GM19240 (cell line): ENCODE measurements at regions not wholly inside any gene's neighbourhood (a gene's known extent, or its start where the extent isn't known, plus 50 kb on each side); places are given as distances from the start of the nearest gene placed in this dataset.

Source experiments
- DNase-seq: peaks from one replicate; pipeline ENCODE4 v3.0.0; 2011; ENCODE audit warnings: low spot score; ENCODE audit not compliant: insufficient read length

DNA sequence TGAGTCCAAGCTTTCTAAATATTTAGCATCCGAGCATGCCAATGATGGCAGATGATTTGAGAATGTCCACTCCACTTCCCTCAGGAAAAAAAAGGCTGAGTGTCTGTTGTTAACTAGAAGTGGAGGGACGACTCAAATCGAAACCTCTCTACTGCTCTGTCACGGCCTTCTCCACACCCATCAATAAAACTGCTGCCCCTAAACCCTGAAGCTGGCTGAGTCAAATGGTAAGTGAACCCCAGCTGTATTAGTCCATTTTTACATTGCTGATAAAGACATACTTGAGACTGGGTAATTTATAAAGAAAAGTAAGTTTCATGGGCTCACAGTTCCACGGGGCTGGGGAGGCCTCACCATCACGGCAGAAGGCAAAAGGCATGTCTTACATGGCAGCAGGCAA, 707.0 kb downstream of the QKI start:
- no peak for DNase-seq

GRCh38 chr6:164114651-164115050, 700.1 kb downstream of the QKI start:
- DNase-seq, result no peak

DNA sequence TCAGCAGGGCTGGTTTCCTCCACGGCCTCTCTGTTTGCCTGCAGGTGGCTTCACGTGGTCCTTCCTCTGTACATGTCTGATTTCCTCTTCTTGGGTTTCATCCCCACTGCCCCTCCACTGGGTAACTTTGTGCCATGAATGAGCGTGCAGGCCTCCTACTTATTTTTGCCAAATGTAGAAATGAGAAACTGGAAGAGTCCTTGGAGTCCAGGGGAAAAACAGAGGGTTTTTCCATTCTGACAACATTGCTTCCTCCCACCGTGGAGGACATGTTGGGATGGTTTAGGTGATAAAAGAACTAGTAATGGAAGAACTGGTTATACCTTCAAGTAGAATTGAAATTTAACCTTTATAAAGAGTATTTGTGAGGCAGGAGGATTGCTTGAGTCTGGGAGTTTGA, 699.5 kb downstream of the QKI start:
- DNase-seq, result no peak

DNA sequence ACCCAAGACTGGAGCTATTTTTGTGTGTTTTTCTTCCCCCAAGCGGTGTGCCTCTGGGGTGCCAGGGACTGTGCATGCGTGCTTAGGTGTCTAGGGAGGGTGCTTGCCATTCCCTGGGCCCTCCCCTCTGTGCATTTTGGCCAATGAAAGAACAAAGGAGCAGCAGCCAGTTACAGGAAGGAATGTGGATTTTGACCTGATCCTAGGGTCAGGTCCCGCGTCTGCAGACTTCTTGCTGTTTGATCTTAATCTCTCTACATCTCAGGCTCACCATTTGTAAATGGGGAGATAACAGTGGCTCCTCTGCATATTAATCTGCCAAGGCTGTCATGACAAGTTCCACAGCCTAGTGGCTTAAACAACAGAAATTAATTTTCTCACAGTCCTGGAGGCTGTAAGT, 699.1 kb downstream of the QKI start:
- DNase-seq, result no peak

DNA sequence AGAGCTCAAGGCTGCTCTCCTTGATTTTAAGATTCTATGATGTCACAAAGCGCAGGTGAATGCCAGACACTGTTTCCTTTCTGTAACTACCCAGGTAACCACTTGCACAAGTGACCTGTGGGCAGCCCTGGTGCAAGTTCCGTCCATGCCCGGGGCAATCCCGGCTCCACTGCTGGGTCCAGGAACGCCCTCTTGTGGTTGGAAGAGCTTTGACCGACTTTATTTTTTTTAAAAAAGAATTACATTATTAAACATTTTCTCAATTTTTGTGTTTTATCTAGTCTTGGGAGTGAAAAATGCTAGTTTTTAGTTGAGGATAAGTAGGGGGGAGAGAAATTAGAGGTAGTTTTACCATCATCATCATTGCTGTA, 695.2 kb downstream of the QKI start:
- DNase-seq, result no peak

GRCh38 chr6:164108869-164109769, 694.6 kb downstream of the QKI start:
- no peak for DNase-seq

DNA sequence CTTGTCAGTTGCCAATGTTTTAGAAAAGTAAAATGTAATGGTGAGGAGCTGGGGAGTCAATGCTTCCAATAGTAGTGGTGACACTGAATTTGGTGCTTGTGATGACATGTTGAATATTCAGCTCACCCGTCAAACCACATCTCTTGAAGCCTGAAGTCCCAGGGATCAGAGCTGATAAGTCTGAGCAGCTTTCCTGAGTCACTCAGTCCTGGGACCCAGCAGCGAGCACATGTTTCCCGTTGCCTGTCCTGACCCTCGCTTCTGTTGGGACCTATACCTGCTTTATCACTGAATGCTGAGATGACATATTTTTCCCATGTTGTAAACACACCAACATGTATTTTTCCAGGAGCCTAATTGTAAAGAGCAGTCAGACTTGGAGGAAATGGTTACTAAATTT, 693.6 kb downstream of the QKI start:
- no peak for DNase-seq

DNA sequence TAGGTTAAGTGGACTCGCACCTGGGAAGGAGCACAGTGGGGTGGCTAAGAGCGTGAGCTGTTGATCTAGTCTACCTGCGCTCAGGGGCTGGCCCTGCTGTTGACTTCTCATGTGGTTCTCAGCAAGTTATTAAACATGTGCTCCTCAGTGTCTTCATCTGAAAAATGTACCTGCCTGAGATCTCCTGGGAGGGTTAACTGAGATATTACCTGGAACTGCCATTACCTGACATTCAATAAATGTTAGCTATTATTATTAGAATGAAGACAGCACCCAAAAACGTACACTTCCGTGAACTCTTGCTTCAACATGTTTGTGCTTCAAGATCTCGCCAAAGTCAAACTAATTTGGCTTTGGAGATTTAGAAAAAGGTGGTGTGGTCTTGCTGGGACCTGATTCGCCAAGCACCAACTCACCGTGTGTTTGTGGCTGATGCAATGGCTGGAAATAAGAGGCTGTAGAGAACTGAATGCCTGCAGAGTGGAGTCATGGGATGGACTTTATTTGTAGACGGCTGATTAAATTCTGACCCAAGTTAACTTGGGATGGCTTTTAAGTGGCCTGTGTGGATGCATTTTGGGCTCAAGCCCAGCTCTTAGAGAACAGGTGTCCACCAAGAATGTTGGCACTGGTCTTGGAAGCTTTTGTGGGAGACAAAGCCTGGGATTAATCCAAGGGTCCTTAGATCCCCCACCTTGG, 692.9 kb downstream of the QKI start:
- DNase-seq, result no peak

DNA sequence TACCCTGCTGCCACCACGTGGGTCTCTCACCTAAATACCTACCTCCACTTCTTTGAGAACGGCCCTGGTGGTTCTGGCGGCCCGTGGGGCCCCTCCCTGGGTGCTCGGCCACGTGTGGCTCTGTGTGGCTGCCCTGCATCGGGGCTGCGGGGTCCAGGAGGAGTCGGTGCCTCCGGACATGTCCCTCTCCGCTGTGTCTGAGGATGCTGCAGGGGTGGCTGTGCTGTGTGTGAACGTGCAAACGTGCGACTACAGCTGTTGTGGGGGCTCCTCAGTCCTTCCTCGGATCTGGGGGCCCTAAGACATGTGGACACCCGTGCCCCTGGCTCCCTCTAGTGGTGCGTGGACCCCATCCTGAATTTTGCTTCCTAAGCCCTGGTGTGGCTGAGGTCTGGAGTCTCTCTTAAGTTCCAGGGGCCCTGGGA, 691.8 kb downstream of the QKI start:
- no peak for DNase-seq

GRCh38 chr6:164105705-164106104, 691.2 kb downstream of the QKI start:
- no peak for DNase-seq

DNA sequence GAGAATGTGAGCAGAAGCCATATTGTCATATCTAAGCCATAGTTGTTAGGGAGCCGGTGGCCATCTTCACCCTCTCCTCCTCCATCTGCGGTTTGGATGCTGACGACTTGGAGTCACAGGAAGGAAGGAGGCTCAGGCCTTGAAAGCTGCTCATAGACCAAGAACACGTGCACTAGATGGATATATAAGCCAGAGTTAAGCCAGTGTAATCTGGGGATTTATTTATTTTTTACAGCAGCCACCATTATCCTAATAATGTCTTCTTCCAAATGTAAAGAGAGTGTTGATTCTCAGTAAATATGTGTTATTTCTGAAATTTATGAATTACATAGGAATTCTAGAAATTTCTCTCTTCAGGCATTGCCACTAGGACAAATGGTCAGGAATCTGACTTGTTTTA, 689.9 kb downstream of the QKI start:
- no peak for DNase-seq

DNA sequence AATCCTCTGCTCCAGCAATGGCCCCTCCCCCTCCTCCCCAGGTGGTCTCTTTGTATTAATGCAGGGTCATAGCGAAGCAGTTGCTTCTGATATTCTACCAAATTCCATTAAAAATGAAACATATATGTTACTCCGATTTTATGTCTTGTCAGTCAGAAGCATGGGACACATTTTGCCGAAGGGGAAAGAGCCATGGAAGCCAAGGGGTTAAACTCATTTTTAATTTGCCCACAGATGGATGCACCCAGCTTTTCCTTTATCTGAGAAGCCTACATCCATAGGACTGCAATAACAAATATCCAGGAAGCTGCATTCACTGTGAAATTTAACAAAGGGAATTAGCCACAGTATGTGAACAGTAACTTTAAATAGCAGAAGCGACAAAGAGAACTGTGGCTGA, 688.2 kb downstream of the QKI start:
- no peak for DNase-seq

- no peak for DNase-seq
These were observed 687.3 kb downstream of the QKI start for GRCh38 chr6:164101859-164102258.

GRCh38 chr6:164099269-164099865, 684.8 kb downstream of the QKI start:
- no peak for DNase-seq

DNA sequence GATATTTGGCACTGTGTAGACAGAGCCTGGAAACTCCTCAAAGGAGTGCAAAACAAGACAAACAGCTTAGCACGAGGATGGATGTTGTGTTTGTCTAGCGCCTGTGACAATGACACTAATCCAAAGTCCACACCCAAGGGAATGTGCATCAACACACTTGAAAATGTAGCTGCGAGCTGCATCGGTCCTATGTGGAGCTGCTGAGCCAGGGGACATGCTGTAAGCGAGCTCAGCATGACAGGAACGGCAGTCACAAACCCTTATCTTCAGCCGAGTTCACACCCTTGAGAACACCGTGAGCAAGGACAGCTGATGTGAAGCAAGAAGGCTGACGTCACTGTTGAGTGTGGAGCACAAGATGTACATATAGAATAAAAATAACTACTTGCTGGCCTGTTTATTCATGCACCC, 684.3 kb downstream of the QKI start:
- no peak for DNase-seq

DNA sequence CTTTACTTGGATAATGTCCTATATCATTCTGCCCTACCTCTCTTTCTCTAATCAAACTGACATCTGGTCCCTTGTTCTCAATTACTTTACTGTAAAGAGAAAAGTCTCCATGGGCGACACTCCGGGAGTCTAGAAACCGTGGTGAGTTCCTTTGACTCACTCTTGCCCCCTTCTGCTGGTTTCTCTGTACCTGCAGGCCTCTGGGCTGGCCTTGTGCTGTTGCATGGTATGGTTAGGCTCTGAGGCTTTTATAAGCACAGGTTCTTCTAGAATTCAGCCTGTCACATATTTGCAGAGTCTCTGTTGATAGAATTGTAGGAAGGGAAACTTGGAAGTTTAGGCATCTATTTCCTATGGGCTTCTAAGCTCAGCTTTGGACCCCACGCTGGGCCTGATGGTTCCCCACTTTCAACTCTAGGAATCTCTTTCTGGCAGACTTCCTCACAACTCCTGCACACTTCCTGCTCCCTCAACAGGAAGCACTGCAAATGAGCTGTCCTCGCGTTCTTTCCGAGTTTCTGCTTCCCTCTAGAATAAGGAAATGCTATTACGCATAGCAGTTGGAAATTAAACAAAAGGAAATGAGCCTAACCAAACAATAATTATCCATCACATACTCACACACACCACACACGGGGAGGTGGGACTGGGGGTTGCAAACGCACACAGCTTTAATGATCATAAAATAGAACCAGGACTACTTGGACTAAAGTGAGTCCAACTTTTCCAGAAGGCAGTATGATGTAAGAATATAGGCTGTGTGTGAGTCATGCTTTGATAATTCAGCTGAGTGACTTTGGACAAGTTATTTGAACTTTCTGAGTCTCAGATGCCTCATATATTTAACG, 683.3 kb downstream of the QKI start:
- no peak for DNase-seq

- no peak for DNase-seq
These were observed 682.5 kb downstream of the QKI start for GRCh38 chr6:164097056-164097455.

GRCh38 chr6:164095056-164095455, 680.5 kb downstream of the QKI start:
- DNase-seq, result no peak

DNA sequence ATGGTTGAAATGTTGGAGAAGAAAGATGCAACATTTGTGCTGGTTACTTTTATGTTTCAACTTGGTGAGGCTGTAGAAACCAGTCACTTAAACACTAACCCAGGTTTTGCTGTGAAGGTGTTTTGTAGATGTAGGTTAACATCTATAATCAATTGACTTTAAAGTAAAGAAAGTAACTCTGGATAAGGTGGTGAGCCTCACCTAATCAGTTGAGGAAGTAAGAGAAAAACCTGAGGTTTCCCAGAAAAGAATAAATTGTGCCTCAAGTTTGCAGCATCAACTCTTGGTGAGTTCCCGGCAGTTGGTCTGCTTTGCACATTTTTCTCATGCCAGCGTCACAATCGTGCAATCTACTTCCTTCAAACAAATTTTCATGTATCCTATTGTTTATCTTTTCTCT, 673.4 kb downstream of the QKI start:
- DNase-seq, result no peak

- no peak for DNase-seq
These were observed 672.7 kb downstream of the QKI start for GRCh38 chr6:164087211-164087610.

DNA sequence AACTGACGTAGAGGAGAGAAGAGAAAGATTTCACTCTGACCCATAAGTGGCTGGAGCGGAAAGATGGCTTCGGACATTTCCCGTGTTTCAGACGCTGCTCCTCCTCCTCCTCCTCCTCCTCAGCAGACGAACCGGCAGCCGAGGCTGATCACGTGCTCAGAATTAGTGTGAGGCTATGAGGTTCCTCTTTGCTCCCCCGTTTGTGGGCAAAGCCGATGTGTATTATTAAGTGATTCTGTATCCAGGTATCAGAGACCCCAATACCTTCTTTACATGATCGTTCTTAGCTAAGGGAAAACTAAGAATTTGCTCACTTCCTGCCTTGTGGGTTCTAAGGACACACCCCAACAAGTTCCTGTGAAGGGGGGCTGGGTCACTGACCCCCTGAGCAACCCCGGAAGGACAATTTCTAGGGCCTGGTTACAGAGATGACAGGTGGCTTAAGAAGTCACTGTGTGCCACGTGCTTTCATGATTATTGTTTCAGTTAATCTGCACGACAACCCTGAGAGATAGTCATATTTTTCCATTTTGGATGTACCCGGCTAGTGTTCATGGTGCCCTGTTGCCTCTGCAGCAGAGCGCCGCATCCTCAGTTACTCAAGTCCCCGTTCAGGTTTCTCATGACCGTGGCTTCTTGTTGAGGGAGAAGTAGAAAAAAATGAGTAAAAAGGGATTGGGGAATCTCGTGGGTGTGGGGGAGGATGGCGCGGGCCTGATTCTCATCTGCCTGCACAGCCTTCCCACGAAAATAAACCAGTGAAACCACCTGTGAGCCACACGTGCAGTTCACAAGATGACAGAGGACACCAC, 671.8 kb downstream of the QKI start:
- DNase-seq, result no peak
